HL-60 (cell line): ENCODE measurements at regions not wholly inside any gene's neighbourhood (a gene's known extent, or its start where the extent isn't known, plus 50 kb on each side); places are given as distances from the start of the nearest gene placed in this dataset.

ENCODE experiments used
- CTCF ChIP-seq: IDR thresholded peaks from one replicate; pipeline ENCODE4 v1.5.1; 2011; ENCODE audit warnings: low read length, control low read depth, inconsistent platforms; ENCODE audit not compliant: insufficient read depth
- GABPA ChIP-seq: IDR thresholded peaks from 2 replicates; pipeline ENCODE4 v1.6.1; 2012; ENCODE audit warnings: low read depth
- POLR2AphosphoS5 ChIP-seq: IDR thresholded peaks from 2 replicates; pipeline ENCODE4 v1.6.1; 2012; ENCODE audit warnings: low read depth
- REST ChIP-seq: IDR thresholded peaks from 2 replicates; pipeline ENCODE4 v1.6.1; 2012; ENCODE audit warnings: low read depth; ENCODE audit not compliant: insufficient replicate concordance

GRCh38 chr2:37590119-37590571 is 81.3 kb downstream of the CDC42EP3 start:
- TF ChIP-seq POLR2AphosphoS5: no peak
- no peak for TF ChIP-seq CTCF
- no peak for TF ChIP-seq REST
- no peak for TF ChIP-seq GABPA
